K562 (cell line): ENCODE measurements at regions not wholly inside any gene's neighbourhood (a gene's known extent, or its start where the extent isn't known, plus 50 kb on each side); places are given as distances from the start of the nearest gene placed in this dataset.

Source experiments
- ATAC-seq: fragments of 200-7000 bp; cut with Tn5 transposase; 3 replicates; pipeline ENCODE4 v1.9.1; 2020; ENCODE audit warnings: moderate library complexity
- BruUV-seq: library from RNA; stranded (reverse); fragments of 400-500 nt; replicated peaks from 2 replicates; lab custom pipeline; 2021; lab: Mats Ljungman, UMichigan
- CTCF ChIA-PET: fragments of 300-600 bp; formaldehyde crosslinking; extraction: SDS; loops from one replicate; lab custom pipeline; 2021; ENCODE audit warnings: low intra/inter-chr PET ratio; lab: Yijun Ruan, JAX
- POLR2A ChIA-PET: fragments of 300-600, 350-650 bp; sonication (Branson Sonifier 250); formaldehyde crosslinking; extraction: SDS; loops from one replicate; lab custom pipeline; 2021; ENCODE audit warnings: antibody characterized with exemption, inconsistent platforms; lab: Yijun Ruan, JAX
- DNase-seq, 4 experiments: peaks; one replicate each; pipeline versions ENCODE4 v3.0.0 to v3.0.0-alpha.2; 2011 to 2018; ENCODE audit warnings: low spot score in 3 of 4, mixed read lengths in 3 of 4; ENCODE audit errors: extremely low read depth in 1 of 4
- FAIRE-seq: peaks from 2 replicates; lab custom pipeline; 2011; peaks lifted over from hg19 to GRCh38; lab: Jason Lieb, UNC
- H2AFZ ChIP-seq: 2 replicates; pipeline ENCODE4 v1.6.0; 2011; ENCODE audit warnings: low read depth, low read length, control low read depth, inconsistent platforms
- H3K27ac ChIP-seq: fragments of 200-600 bp; 3 replicates; pipeline ENCODE4 v1.8.0; 2011; ENCODE audit warnings: low read depth, mild to moderate bottlenecking, control low read depth, inconsistent platforms, low read length, moderate library complexity, mixed read lengths; ENCODE audit errors: extremely low read depth
- H3K27me3 ChIP-seq, 2 experiments: fragments of 300-600 bp in 1 of 2; 2 replicates in 1 of 2; 3 replicates in 1 of 2; pipeline versions ENCODE4 v1.6.0 to v1.8.0; 2011; ENCODE audit warnings: inconsistent platforms in 2 of 2, low read length in 2 of 2, mild to moderate bottlenecking in 1 of 2, mixed read lengths in 1 of 2, moderate library complexity in 1 of 2; ENCODE audit not compliant: control insufficient read depth in 2 of 2, insufficient read depth in 2 of 2
- H3K36me3 ChIP-seq: fragments of 300-600 bp; 3 replicates; pipeline ENCODE4 v1.8.0; 2011; ENCODE audit warnings: mild to moderate bottlenecking, low read length, inconsistent platforms; ENCODE audit not compliant: control insufficient read depth, insufficient read depth
- H3K4me1 ChIP-seq, 2 experiments: fragments of 200-600 bp in 1 of 2; replicated peaks in 1 of 2; 2 replicates in 1 of 2; 3 replicates in 1 of 2; pipeline versions ENCODE4 v1.5.1 to v1.8.0; 2011; ENCODE audit warnings: inconsistent platforms in 2 of 2, low read length in 2 of 2, mild to moderate bottlenecking in 1 of 2, mixed read lengths in 1 of 2, moderate library complexity in 1 of 2; ENCODE audit not compliant: control insufficient read depth in 2 of 2, insufficient read depth in 2 of 2
- H3K4me2 ChIP-seq: 2 replicates; pipeline ENCODE4 v1.6.1; 2011; ENCODE audit warnings: low read length, control low read depth, inconsistent platforms, mixed read lengths; ENCODE audit not compliant: insufficient read depth
- H3K4me3 ChIP-seq: fragments of 200-600 bp; sonication (generic), shearing (Covaris generic); 2 replicates; pipeline ENCODE4 v1.5.1; 2016; ENCODE audit warnings: control low read depth, inconsistent platforms
- H3K79me2 ChIP-seq: fragments of 200-600 bp; 3 replicates; pipeline ENCODE4 v1.8.0; 2011; ENCODE audit warnings: low read length, inconsistent platforms; ENCODE audit not compliant: control insufficient read depth, insufficient read depth
- H3K9ac ChIP-seq, 2 experiments: 2 replicates each; pipeline versions ENCODE4 v1.6.0 to v1.6.1; 2011; ENCODE audit warnings: low read depth in 2 of 2, low read length in 2 of 2, control low read depth in 1 of 2, inconsistent platforms in 1 of 2, mild to moderate bottlenecking in 1 of 2, mixed read lengths in 1 of 2; ENCODE audit not compliant: insufficient read depth in 1 of 2
- H3K9me1 ChIP-seq: one replicate; pipeline ENCODE4 v1.6.0; 2011; ENCODE audit warnings: inconsistent platforms, mild to moderate bottlenecking, low read length, moderate library complexity; ENCODE audit not compliant: control insufficient read depth, insufficient read depth
- H3K9me3 ChIP-seq: replicated peaks from 2 replicates; pipeline ENCODE4 v1.5.1; 2011; ENCODE audit warnings: low read depth, low read length, inconsistent platforms; ENCODE audit not compliant: control insufficient read depth, insufficient read depth
- H4K20me1 ChIP-seq: replicated peaks from 2 replicates; pipeline ENCODE4 v1.6.1; 2011; ENCODE audit warnings: low read length, inconsistent platforms, mixed read lengths; ENCODE audit not compliant: control insufficient read depth, insufficient read depth
- ASH1L ChIP-seq: fragments of 450-650 bp; IDR thresholded peaks from 2 replicates; pipeline ENCODE4 v1.6.1; 2018; ENCODE audit warnings: borderline replicate concordance, mild to moderate bottlenecking, low read depth; ENCODE audit not compliant: partially characterized antibody
- CAMTA2 ChIP-seq: fragments of 250-450 bp; sonication (Bioruptor Pico); conservative IDR thresholded peaks from 2 replicates; pipeline ENCODE4 v1.5.1; 2022
- CXXC5 ChIP-seq: fragments of 250-450 bp; sonication (Bioruptor Pico); IDR thresholded peaks from 2 replicates; pipeline ENCODE4 v1.8.0; 2022; ENCODE audit warnings: inconsistent platforms, mild to moderate bottlenecking, moderate library complexity
- HMG20B ChIP-seq: fragments of 250-450 bp; sonication (Bioruptor Pico); IDR thresholded peaks from 2 replicates; pipeline ENCODE4 v1.5.0; 2021; ENCODE audit warnings: mild to moderate bottlenecking
- HNRNPL ChIP-seq: fragments of 200-400 bp; formaldehyde crosslinking; IDR thresholded peaks from 2 replicates; pipeline ENCODE4 v1.6.1; 2017; ENCODE audit warnings: low read depth, mild to moderate bottlenecking, low read length
- ILK ChIP-seq: fragments of 450-650 bp; IDR thresholded peaks from 2 replicates; pipeline ENCODE4 v1.6.1; 2016; ENCODE audit warnings: missing genetic modification characterization, low read depth, mild to moderate bottlenecking, missing compliant biosample characterization, moderate library complexity, borderline replicate concordance
- KHSRP ChIP-seq: fragments of 450-650 bp; IDR thresholded peaks from 2 replicates; pipeline ENCODE4 v1.6.1; 2017
- NEUROD1 ChIP-seq: fragments of 150-350 bp; IDR thresholded peaks from 2 replicates; pipeline ENCODE4 v1.6.1; 2014; ENCODE audit warnings: borderline replicate concordance, low read length, low read depth; ENCODE audit not compliant: partially characterized antibody
- PHB2 ChIP-seq: fragments of 450-650 bp; IDR thresholded peaks from 2 replicates; pipeline ENCODE4 v1.6.1; 2017; ENCODE audit warnings: low read depth
- SRSF7 ChIP-seq: fragments of 200-400 bp; formaldehyde crosslinking; optimal IDR thresholded peaks from 2 replicates; pipeline ENCODE3; 2017; ENCODE audit warnings: mild to moderate bottlenecking, low read depth, low read length
- ZFPM2 ChIP-seq: fragments of 250-450 bp; sonication (Bioruptor Pico); IDR thresholded peaks from 2 replicates; pipeline ENCODE4 v1.5.1; 2022; ENCODE audit warnings: mild to moderate bottlenecking
- ZFX ChIP-seq: sonication (generic); formaldehyde crosslinking; IDR thresholded peaks from 2 replicates; pipeline ENCODE4 v1.8.0; 2022; ENCODE audit warnings: mild to moderate bottlenecking, missing genetic modification reagents, moderate library complexity
- ZKSCAN8 ChIP-seq: fragments of 200-800 bp; sonication (Bioruptor generic); IDR thresholded peaks from 2 replicates; pipeline ENCODE4 v1.6.1; 2016; ENCODE audit warnings: missing genetic modification characterization, missing compliant biosample characterization
- ZNF24 ChIP-seq: fragments of 450-650 bp; IDR thresholded peaks from 2 replicates; pipeline ENCODE4 v1.6.1; 2016
- WGBS: fragments of 100-300 bp; shearing (Covaris generic); methylation state at CpG from one replicate; pipeline ENCODE4 v1.1.6; 2016; ENCODE audit warnings: low coverage, mixed read lengths; ENCODE audit not compliant: insufficient coverage; ENCODE audit errors: missing lambda C conversion rate; 5-methylcytosine and 5-hydroxymethylcytosine counted together
- in situ Hi-C: fragments of 300-500 bp; cut with MboI; formaldehyde crosslinking; loops from 4 replicates; pipeline ENCODE4 v1.15.0; 2018; ENCODE audit warnings: inconsistent platforms, mixed read lengths
- intact Hi-C: fragments of 100-400 bp; cut with micrococcal nuclease; formaldehyde crosslinking; loops from 2 replicates; pipeline ENCODE4 v1.14.2; 2022
- TF ChIP-seq, protein P1 (sequence below): fragments of 250-450 bp; sonication (Bioruptor Pico); IDR thresholded peaks from 2 replicates; pipeline ENCODE4 v1.8.0; 2022; ENCODE audit warnings: moderate library complexity, mild to moderate bottlenecking, inconsistent platforms
- TF ChIP-seq, protein P2 (sequence below): fragments of 250-450 bp; sonication (Bioruptor Pico); IDR thresholded peaks from 2 replicates; pipeline ENCODE4 v1.8.0; 2021; ENCODE audit warnings: moderate library complexity, mild to moderate bottlenecking, inconsistent platforms
- TF ChIP-seq, protein P3 (sequence below): fragments of 250-450 bp; sonication (Bioruptor Pico); IDR thresholded peaks from 2 replicates; pipeline ENCODE4 v1.5.0; 2021
- TF ChIP-seq, protein P4 (sequence below): fragments of 450-650 bp; conservative IDR thresholded peaks from 2 replicates; pipeline ENCODE4 v1.6.1; 2016; ENCODE audit warnings: missing genetic modification characterization, low read depth, mild to moderate bottlenecking, control low read depth, missing compliant biosample characterization

DNA sequence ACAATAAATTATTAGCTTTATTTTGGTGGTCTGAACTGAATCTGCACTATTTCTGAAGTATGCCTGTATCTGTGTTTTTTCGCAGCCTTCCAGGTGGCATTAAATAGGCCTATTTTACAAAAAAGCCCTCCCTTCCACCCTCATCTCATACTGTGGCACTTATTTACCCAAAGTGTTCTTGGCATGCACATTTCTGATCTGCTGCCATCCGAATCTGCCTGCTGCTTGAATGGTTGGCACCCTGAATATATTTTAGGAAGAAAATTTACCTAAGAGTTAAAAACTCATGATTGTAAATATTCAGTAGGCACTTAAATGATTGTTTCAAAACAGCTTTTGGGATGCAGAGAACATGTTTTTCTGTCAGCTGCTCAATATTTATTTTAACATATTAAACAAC is 150.1 kb downstream of the SLC28A3 start:
- Histone ChIP-seq H2AFZ (no peak overlapping the region), H3K4me2 (no peak overlapping the region), H3K4me1 (no peaks in the 10 kb centered on the region), H3K27me3 (0 out of 5 replicates have a peak, but pooled peaks cover 3 to 5% of the 10 kb centered on the region in 2 experiments), H4K20me1 (no peaks in the 10 kb centered on the region), H3K9me1 (no peaks in the 10 kb centered on the region), H3K9ac (no peak overlapping the region), H3K79me2 (no peaks in the 10 kb centered on the region), H3K27ac (no peak overlapping the region), H3K36me3 (no peaks in the 10 kb centered on the region), H3K4me3 (no peak overlapping the region), H3K9me3 (no peaks in the 10 kb centered on the region)
- intact Hi-C loops = no loop called here
- ATAC-seq = no peak
- BruUV-seq = no TSS peak
- TF ChIP-seq CAMTA2 (CRISPR knock-in tag) (no peak), NEUROD1 (no peak), ZKSCAN8 (CRISPR knock-in tag) (no peak), ILK (tag) (no peak), CXXC5 (CRISPR knock-in tag) (no peak), ASH1L (no peak), ZFX (CRISPR knock-in tag) (no peak), HNRNPL (no peak), KHSRP (no peak), ZFPM2 (CRISPR knock-in tag) (no peak), ZNF24 (no peak), SRSF7 (no peak), HMG20B (CRISPR knock-in tag) (no peak), PHB2 (no peak)
- TF ChIP-seq, protein P1, sequence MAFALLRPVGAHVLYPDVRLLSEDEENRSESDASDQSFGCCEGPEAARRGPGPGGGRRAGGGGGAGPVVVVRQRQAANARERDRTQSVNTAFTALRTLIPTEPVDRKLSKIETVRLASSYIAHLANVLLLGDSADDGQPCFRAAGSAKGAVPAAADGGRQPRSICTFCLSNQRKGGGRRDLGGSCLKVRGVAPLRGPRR (CRISPR knock-in tag) = no peak
- TF ChIP-seq, protein P2, sequence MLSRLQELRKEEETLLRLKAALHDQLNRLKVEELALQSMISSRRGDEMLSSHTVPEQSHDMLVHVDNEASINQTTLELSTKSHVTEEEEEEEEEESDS = no peak
- TF ChIP-seq, protein P3, sequence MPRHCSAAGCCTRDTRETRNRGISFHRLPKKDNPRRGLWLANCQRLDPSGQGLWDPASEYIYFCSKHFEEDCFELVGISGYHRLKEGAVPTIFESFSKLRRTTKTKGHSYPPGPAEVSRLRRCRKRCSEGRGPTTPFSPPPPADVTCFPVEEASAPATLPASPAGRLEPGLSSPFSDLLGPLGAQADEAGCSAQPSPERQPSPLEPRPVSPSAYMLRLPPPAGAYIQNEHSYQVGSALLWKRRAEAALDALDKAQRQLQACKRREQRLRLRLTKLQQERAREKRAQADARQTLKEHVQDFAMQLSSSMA (CRISPR knock-in tag) = no peak
- TF ChIP-seq, protein P4, sequence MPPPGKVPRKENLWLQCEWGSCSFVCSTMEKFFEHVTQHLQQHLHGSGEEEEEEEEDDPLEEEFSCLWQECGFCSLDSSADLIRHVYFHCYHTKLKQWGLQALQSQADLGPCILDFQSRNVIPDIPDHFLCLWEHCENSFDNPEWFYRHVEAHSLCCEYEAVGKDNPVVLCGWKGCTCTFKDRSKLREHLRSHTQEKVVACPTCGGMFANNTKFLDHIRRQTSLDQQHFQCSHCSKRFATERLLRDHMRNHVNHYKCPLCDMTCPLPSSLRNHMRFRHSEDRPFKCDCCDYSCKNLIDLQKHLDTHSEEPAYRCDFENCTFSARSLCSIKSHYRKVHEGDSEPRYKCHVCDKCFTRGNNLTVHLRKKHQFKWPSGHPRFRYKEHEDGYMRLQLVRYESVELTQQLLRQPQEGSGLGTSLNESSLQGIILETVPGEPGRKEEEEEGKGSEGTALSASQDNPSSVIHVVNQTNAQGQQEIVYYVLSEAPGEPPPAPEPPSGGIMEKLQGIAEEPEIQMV (tag) = no peak
- WGBS = 0% methylated on average over 2 of the region's 2 CpGs
- POLR2A ChIA-PET = no interaction called here
- in situ Hi-C loops = no loop called here
- CTCF ChIA-PET = no interaction called here
- FAIRE-seq = no peak
- no peak for DNase-seq
